PC-9 (cell line): ENCODE measurements at regions not wholly inside any gene's neighbourhood (a gene's known extent, or its start where the extent isn't known, plus 50 kb on each side); places are given as distances from the start of the nearest gene placed in this dataset.

Experiments used
- EZH2 ChIP-seq: fragments of 200-600 bp; sonication (generic); IDR thresholded peaks from 2 replicates; pipeline ENCODE4 v1.8.0; 2017; ENCODE audit warnings: antibody characterized with exemption, low read depth
- TF ChIP-seq, protein P1 (sequence below): fragments of 200-600 bp; sonication (generic); conservative IDR thresholded peaks from 2 replicates; pipeline ENCODE4 v1.6.1; 2017; ENCODE audit warnings: mixed run types, antibody characterized with exemption, mild to moderate bottlenecking, moderate library complexity

DNA sequence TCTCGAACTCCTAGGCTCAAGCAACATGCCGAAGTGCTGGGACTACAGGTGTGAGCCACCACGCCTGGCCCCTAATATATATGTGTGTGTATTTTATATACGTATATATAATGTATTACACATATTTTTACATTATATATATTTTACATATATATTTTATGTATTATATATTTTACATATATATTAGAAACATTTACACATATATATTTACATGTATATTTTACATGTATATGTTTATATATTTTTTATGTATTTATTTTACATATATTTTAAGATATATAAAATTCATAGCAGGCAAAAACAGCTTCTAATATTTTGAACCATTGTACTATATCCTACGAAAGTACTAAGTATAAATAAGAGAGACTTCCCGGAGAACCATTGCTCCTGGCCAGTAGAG lies 455.1 kb downstream of the XYLT1 start:
- TF ChIP-seq, protein P1, sequence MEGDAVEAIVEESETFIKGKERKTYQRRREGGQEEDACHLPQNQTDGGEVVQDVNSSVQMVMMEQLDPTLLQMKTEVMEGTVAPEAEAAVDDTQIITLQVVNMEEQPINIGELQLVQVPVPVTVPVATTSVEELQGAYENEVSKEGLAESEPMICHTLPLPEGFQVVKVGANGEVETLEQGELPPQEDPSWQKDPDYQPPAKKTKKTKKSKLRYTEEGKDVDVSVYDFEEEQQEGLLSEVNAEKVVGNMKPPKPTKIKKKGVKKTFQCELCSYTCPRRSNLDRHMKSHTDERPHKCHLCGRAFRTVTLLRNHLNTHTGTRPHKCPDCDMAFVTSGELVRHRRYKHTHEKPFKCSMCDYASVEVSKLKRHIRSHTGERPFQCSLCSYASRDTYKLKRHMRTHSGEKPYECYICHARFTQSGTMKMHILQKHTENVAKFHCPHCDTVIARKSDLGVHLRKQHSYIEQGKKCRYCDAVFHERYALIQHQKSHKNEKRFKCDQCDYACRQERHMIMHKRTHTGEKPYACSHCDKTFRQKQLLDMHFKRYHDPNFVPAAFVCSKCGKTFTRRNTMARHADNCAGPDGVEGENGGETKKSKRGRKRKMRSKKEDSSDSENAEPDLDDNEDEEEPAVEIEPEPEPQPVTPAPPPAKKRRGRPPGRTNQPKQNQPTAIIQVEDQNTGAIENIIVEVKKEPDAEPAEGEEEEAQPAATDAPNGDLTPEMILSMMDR, result no peak
- TF ChIP-seq EZH2, result no peak
